ENCODE measurements at regions not wholly inside any gene's neighbourhood (a gene's known extent, or its start where the extent isn't known, plus 50 kb on each side); places are given as distances from the start of the nearest gene placed in this dataset.

- Histone ChIP-seq H3K9ac (replicated peaks; ENCODE audit: extremely low read depth, insufficient read depth, low read length) (no peak overlapping the region), H3K79me2 (ENCODE audit: control insufficient read depth, insufficient read depth, low read length) (no peaks in the 10 kb centered on the region), H3K9me3 (replicated peaks; ENCODE audit: control insufficient read depth, insufficient read depth, low read length) (peaks cover 1% of the 10 kb centered on the region), H3K4me1 (ENCODE audit: control insufficient read depth, extremely low read depth, insufficient read depth, low read length) (no peaks in the 10 kb centered on the region), H3K27me3 (ENCODE audit: control insufficient read depth in 2 of 2, insufficient read depth in 2 of 2, low read length in 2 of 2) (no peaks in the 10 kb centered on the region), H3K36me3 (ENCODE audit: control insufficient read depth in 2 of 2, extremely low read depth in 1 of 2, insufficient read depth in 2 of 2, low read length in 2 of 2) (no peaks in the 10 kb centered on the region), H3K4me2 (ENCODE audit: insufficient read depth, low read length) (no peak overlapping the region), H2AFZ (ENCODE audit: low read depth, low read length) (no peak overlapping the region), H3K4me3 (replicated peaks in 1 of 3; ENCODE audit: insufficient read depth in 1 of 3, low read depth in 1 of 3, low read length in 3 of 3) (no peak overlapping the region), H3K9me1 (replicated peaks; ENCODE audit: control insufficient read depth, extremely low read depth, insufficient read depth, low read length) (no peaks in the 10 kb centered on the region), H3K27ac (ENCODE audit: insufficient read depth, low read depth, low read length) (no peak overlapping the region), H4K20me1 (replicated peaks; ENCODE audit: control insufficient read depth, extremely low read depth, insufficient read depth, low read length) (no peaks in the 10 kb centered on the region)
- TF ChIP-seq CTCF (IDR thresholded peaks at IDR 0.05; ENCODE audit: extremely low read depth in 1 of 2, insufficient read depth in 1 of 2, low read depth in 1 of 2, low read length in 2 of 2) (no peak), FOS (IDR thresholded peaks at IDR 0.05; ENCODE audit: borderline replicate concordance, insufficient read depth, low read length) (no peak), POLR2AphosphoS5 (IDR thresholded peaks at IDR 0.05; ENCODE audit: insufficient read depth, low read depth, low read length) (no peak), JUN (IDR thresholded peaks at IDR 0.05; ENCODE audit: borderline replicate concordance, insufficient read depth, insufficient read length, low read depth) (no peak), MAX (IDR thresholded peaks at IDR 0.05; ENCODE audit: insufficient read depth, insufficient read length) (no peak), EZH2 (IDR thresholded peaks at IDR 0.05; ENCODE audit: borderline replicate concordance, low read depth, low read length, severe bottlenecking) (no peak), POLR2A (IDR thresholded peaks at IDR 0.05; ENCODE audit: low read depth, low read length) (no peak), GATA2 (IDR thresholded peaks at IDR 0.05; ENCODE audit: insufficient read depth, insufficient read length, low read depth, low read length) (no peak), MYC (IDR thresholded peaks at IDR 0.05; ENCODE audit: low read depth, low read length) (no peak)
- ChIA-PET POLR2A (no interaction called here), CTCF (interaction anchor here (1.4 kb wide), 1 partner anchor 17 kb away, joined by 11 read pairs; no protein-coding TSS in a partner anchor)
- dilution Hi-C loops (cut with MboI; ENCODE audit: extremely low pct_ligation_motif_present, low sequenced_read_pairs): no loop called here
- DNase-seq (ENCODE audit: low read depth, low spot score) (no peak), FAIRE-seq (no peak)
- intact Hi-C loops (cut with micrococcal nuclease): no loop called here
- BruUV-seq (replicated peaks): no TSS peak
Measured at GRCh38 chr7:70972693-70973092, 159.3 kb upstream of the GALNT17 start.
